Pancreas (tissue), 10 donors: ENCODE measurements at regions not wholly inside any gene's neighbourhood (a gene's known extent, or its start where the extent isn't known, plus 50 kb on each side); places are given as distances from the start of the nearest gene placed in this dataset.

ENCODE experiments used
- ATAC-seq, 4 donors: fragments of 200-7000 bp; cut with Tn5 transposase; one replicate each; pipeline versions ENCODE4 v1.8.0 to v1.9.1; 2020; ENCODE audit warnings: mild to moderate bottlenecking in 4 of 4, moderate library complexity in 4 of 4
- DNase-seq, 6 donors: peaks; one replicate each; pipeline ENCODE4 v3.0.0-alpha.2; 2020
- FAIRE-seq: peaks from 2 replicates; lab custom pipeline; 2012; peaks lifted over from hg19 to GRCh38; lab: Jason Lieb, UNC
- H3K27ac ChIP-seq, 4 donors: fragments of 200-600 bp; sonication (generic); 1 replicate in 3 of 4; 2 replicates in 1 of 4; pipeline versions ENCODE4 v1.5.0 to v1.8.0; 2020
- H3K27me3 ChIP-seq, 4 donors: fragments of 200-600 bp; one replicate each; pipeline ENCODE4 v1.8.0; 2021
- H3K36me3 ChIP-seq, 3 donors: fragments of 200-600 bp; sonication (generic) in 1 of 3; one replicate each; pipeline versions ENCODE4 v1.5.0 to v1.8.0; 2020 to 2021
- H3K4me1 ChIP-seq, 3 donors: fragments of 200-600 bp; one replicate each; pipeline ENCODE4 v1.8.0; 2021
- H3K4me3 ChIP-seq, 4 donors: fragments of 200-600 bp; sonication (generic) in 2 of 4; one replicate each; pipeline versions ENCODE4 v1.5.0 to v1.8.0; 2020 to 2021
- H3K9me3 ChIP-seq, 4 donors: fragments of 200-600 bp; one replicate each; pipeline ENCODE4 v1.8.0; 2021
- CTCF ChIP-seq, 4 donors: fragments of 200-600 bp; sonication (generic) in 3 of 4; IDR thresholded peaks; one replicate each; pipeline versions ENCODE4 v1.5.0 to v1.8.0; 2021; ENCODE audit warnings: antibody characterized with exemption in 4 of 4
- WGBS, 2 donors: extraction: QIAGEN DNeasy Blood & Tissue Kit; methylation state at CpG; one replicate each; pipeline ENCODE4 v1.1.7; 2013; 5-methylcytosine and 5-hydroxymethylcytosine counted together
- intact Hi-C, 3 donors: fragments of 100-400 bp; cut with DNase I; formaldehyde crosslinking; loops; one replicate each; pipeline versions ENCODE4 v1.11.1 to v1.14.2; 2022
- donor health status: healthy with polysubstance abuse.
- donor health status: DM: no; HTN: no; CAD: no; lungs with moderate emphysema.
- donor health status: DM: no; HTN: no; CAD: no.
- donor health status: control.
- donor health status: control.
- donor health status: Bipolar disorder and iron deficiency.
- donor health status: DM: yes; HTN: yes; CAD: no.
- donor health status: DM: no; HTN: no; CAD: no.
- donor health status: DM: no; HTN: no; CAD: no.
- donor health status: DM: yes; HTN: yes; CAD: no.

GRCh38 chr7:115387137-115387536 lies 465.2 kb downstream of the MDFIC start:
- no peak overlapping the region for H3K27ac ChIP-seq
- H3K36me3 ChIP-seq, result no peaks in the 10 kb centered on the region
- no peaks in the 10 kb centered on the region for H3K4me1 ChIP-seq
- no peak for TF ChIP-seq CTCF (IDR thresholded peaks at IDR 0.05)
- ATAC-seq, result no peak
- no peak for DNase-seq
- FAIRE-seq, result no peak
- intact Hi-C loops, result no loop called here
- no peaks in the 10 kb centered on the region for H3K27me3 ChIP-seq
- H3K9me3 ChIP-seq, result no peaks in the 10 kb centered on the region
- H3K4me3 ChIP-seq, result no peak overlapping the region

- no peak for FAIRE-seq
- intact Hi-C loops, result no loop called here
Observed at GRCh38 chr7:115379321-115379720, 457.4 kb downstream of the MDFIC start.

GRCh38 chr7:115368998-115369397 lies 447.1 kb downstream of the MDFIC start:
- H3K27ac ChIP-seq, result no peak overlapping the region
- FAIRE-seq (no peak), DNase-seq (no peak), ATAC-seq (no peak)
- H3K36me3 ChIP-seq, result no peaks in the 10 kb centered on the region
- H3K4me1 ChIP-seq, result no peaks in the 10 kb centered on the region
- H3K27me3 ChIP-seq, result no peaks in the 10 kb centered on the region
- no peaks in the 10 kb centered on the region for H3K9me3 ChIP-seq
- intact Hi-C loops, result no loop called here
- no peak overlapping the region for H3K4me3 ChIP-seq
- no peak for TF ChIP-seq CTCF (IDR thresholded peaks at IDR 0.05)

More at GRCh38 chr7:115379321-115379720, 457.4 kb downstream of the MDFIC start:
- no peaks in the 10 kb centered on the region for H3K36me3 ChIP-seq
- TF ChIP-seq CTCF (IDR thresholded peaks at IDR 0.05), result no peak
- H3K27me3 ChIP-seq, result no peaks in the 10 kb centered on the region
- no peaks in the 10 kb centered on the region for H3K9me3 ChIP-seq
- H3K4me3 ChIP-seq, result no peak overlapping the region
- H3K27ac ChIP-seq, result no peak overlapping the region
- ATAC-seq (no peak), DNase-seq (no peak)
- H3K4me1 ChIP-seq, result no peaks in the 10 kb centered on the region
- 78 to 90% methylated on average over 1 of the region's 1 CpG for WGBS, 2 donors

GRCh38 chr7:115363916-115364315 lies 442.0 kb downstream of the MDFIC start:
- intact Hi-C loops, result no loop called here
- no peaks in the 10 kb centered on the region for H3K27me3 ChIP-seq
- ATAC-seq (no peak), DNase-seq (no peak), FAIRE-seq (no peak)
- 92 to 93% methylated on average over 2 of the region's 2 CpGs for WGBS, 2 donors
- no peak overlapping the region for H3K4me3 ChIP-seq
- H3K9me3 ChIP-seq, result no peaks in the 10 kb centered on the region
- H3K36me3 ChIP-seq, result no peaks in the 10 kb centered on the region
- TF ChIP-seq CTCF (IDR thresholded peaks at IDR 0.05), result no peak
- H3K4me1 ChIP-seq, result no peaks in the 10 kb centered on the region
- H3K27ac ChIP-seq, result no peak overlapping the region

GRCh38 chr7:115359955-115360354 lies 438.1 kb downstream of the MDFIC start:
- no peak for FAIRE-seq
- intact Hi-C loops, result no loop called here
- Histone ChIP-seq H3K4me3 (no peak overlapping the region), H3K9me3 (no peaks in the 10 kb centered on the region), H3K27me3 (no peaks in the 10 kb centered on the region), H3K27ac (no peak overlapping the region), H3K4me1 (no peaks in the 10 kb centered on the region), H3K36me3 (no peaks in the 10 kb centered on the region)
- ATAC-seq, result no peak
- DNase-seq, result no peak
- no peak for TF ChIP-seq CTCF (IDR thresholded peaks at IDR 0.05)
